ENCODE measurements at regions not wholly inside any gene's neighbourhood (a gene's known extent, or its start where the extent isn't known, plus 50 kb on each side); places are given as distances from the start of the nearest gene placed in this dataset.
"Not testable (repeated sequence)": the region's sequence is repeated elsewhere in the genome, so short reads cannot be mapped to it uniquely, and the experiment has no call there.

DNA sequence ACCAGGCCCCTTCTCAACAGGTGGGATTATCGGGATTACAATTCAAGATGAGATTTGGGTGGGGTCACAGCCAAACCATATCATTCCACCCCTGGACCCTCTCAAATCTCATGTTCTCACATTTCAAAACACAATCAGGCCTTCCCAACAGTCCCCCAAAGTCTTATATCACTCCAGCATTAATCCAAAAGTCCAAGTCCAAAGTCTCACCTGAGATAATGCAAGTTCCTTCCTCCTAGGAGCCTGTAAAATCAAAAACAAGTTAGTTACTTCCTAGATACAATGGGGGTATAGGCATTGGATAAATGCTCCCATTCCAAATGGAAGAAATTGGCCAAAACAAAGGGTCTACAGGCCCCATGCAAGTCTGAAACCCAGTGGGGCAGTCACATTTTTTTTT lies 111.1 kb upstream of the FAM9C start:
- peaks cover 71% of the 10 kb centered on the region for H3K27me3 Mint-ChIP-seq
- not testable (repeated sequence) for H3K4me3 Mint-ChIP-seq

DNA sequence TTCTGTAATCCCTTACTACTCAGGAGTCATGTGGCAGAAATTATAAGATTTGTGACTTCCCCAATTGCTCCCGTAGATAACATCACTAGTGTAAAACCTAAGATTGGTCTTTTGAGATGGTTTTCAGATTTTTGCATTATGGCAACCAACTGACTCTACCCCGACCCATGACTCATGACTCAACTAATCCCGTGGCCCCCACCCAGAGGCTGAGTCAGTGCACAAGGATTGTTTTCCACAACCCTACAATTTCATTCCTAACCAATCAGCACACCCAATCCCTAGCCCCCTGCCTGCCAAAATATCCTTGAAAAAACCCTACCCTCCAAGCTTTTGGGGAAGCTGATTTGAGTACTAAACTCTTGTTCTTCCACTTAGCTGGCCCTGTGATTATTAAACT lies 109.4 kb upstream of the FAM9C start:
- no peak overlapping the region for H3K4me3 Mint-ChIP-seq
- no peak overlapping the region for H3K27ac Mint-ChIP-seq
- peaks cover 56% of the 10 kb centered on the region for H3K27me3 Mint-ChIP-seq
- no peak for DNase-seq
- no peaks in the 10 kb centered on the region for H3K36me3 Mint-ChIP-seq (ENCODE audit: low read depth)
- peaks cover 17% of the 10 kb centered on the region for H3K9me3 Mint-ChIP-seq
- H3K4me1 Mint-ChIP-seq (ENCODE audit: low read depth): peaks cover 15% of the 10 kb centered on the region

More for the DNA sequence above, 111.1 kb upstream of the FAM9C start:
- Mint-ChIP-seq H3K9me3 (peaks cover 17% of the 10 kb centered on the region), H3K4me1 (ENCODE audit: low read depth) (peaks cover 15% of the 10 kb centered on the region)
- DNase-seq; H3K27ac Mint-ChIP-seq; H3K36me3 Mint-ChIP-seq (ENCODE audit: low read depth): not testable (repeated sequence)

- Mint-ChIP-seq H3K9me3 (peaks cover 21% of the 10 kb centered on the region), H3K27ac (no peak overlapping the region), H3K27me3 (peaks cover 56% of the 10 kb centered on the region), H3K36me3 (ENCODE audit: low read depth) (no peaks in the 10 kb centered on the region), H3K4me3 (no peak overlapping the region), H3K4me1 (ENCODE audit: low read depth) (peaks cover 15% of the 10 kb centered on the region)
- no peak for DNase-seq
These were observed 108.2 kb upstream of the FAM9C start for GRCh38 chrX:13152518-13153185.

- Mint-ChIP-seq H3K4me1 (ENCODE audit: low read depth) (peaks cover 15% of the 10 kb centered on the region), H3K9me3 (peaks cover 22% of the 10 kb centered on the region), H3K27me3 (peaks cover 50% of the 10 kb centered on the region), H3K36me3 (ENCODE audit: low read depth) (no peaks in the 10 kb centered on the region), H3K4me3 (peak overlapping the region; percentile 2), H3K27ac (peak overlapping the region; percentile 64)
- no peak for DNase-seq
These were observed 107.6 kb upstream of the FAM9C start for GRCh38 chrX:13151828-13152517.

DNA sequence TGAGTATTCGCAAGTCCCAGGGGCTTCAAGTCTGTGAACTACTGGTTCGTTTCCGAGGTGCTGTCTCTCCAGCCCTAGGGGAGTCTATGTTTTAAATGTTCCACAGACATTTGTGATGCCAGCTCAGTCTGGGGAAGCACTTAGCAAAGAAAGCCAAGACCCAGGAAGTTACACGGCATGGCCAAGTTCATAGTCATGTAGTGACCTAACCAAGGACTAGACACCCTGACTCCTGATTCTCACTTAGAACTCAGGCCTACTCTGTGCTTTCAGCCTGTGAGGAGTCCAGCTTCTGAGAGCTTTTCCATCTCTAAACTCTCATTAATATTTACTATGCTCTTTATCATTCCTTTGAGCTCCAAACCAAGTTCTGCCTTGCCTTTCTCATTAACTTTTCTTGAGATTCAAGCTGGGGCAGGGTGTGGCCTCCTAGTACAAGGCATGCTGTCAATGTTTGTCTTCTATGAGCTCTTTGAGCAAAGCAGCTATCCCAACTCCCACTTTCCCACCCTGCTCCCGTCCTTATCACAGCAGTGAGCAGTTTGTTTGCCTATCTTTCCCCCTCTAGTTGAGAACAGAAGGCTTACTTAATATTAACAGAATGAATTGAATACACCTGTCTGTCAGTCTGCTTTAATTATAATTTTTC lies 105.4 kb upstream of the FAM9C start:
- Mint-ChIP-seq H3K27ac (no peak overlapping the region), H3K27me3 (peaks cover 50% of the 10 kb centered on the region), H3K9me3 (peaks cover 27% of the 10 kb centered on the region)

GRCh38 chrX:13147733-13148132 lies 103.3 kb upstream of the FAM9C start:
- H3K9me3 Mint-ChIP-seq: peaks cover 11% of the 10 kb centered on the region
- H3K4me1 Mint-ChIP-seq (ENCODE audit: low read depth): peaks cover 17% of the 10 kb centered on the region
- no peaks in the 10 kb centered on the region for H3K36me3 Mint-ChIP-seq (ENCODE audit: low read depth)
- no peak for DNase-seq
- H3K27me3 Mint-ChIP-seq: peaks cover 44% of the 10 kb centered on the region
- H3K27ac Mint-ChIP-seq: no peak overlapping the region
- no peak overlapping the region for H3K4me3 Mint-ChIP-seq

More for the DNA sequence above, 105.4 kb upstream of the FAM9C start:
- Mint-ChIP-seq H3K4me1 (ENCODE audit: low read depth) (peaks cover 15% of the 10 kb centered on the region), H3K36me3 (ENCODE audit: low read depth) (no peaks in the 10 kb centered on the region), H3K4me3 (no peak overlapping the region)
- DNase-seq: no peak

GRCh38 chrX:13147147-13147546 lies 102.7 kb upstream of the FAM9C start:
- peaks cover 40% of the 10 kb centered on the region for H3K27me3 Mint-ChIP-seq
- H3K4me1 Mint-ChIP-seq (ENCODE audit: low read depth): peaks cover 16% of the 10 kb centered on the region
- no peak overlapping the region for H3K27ac Mint-ChIP-seq
- H3K9me3 Mint-ChIP-seq: peaks cover 10% of the 10 kb centered on the region
- H3K36me3 Mint-ChIP-seq (ENCODE audit: low read depth): no peaks in the 10 kb centered on the region
- H3K4me3 Mint-ChIP-seq: no peak overlapping the region
- no peak for DNase-seq

GRCh38 chrX:13144927-13145655 lies 100.7 kb upstream of the FAM9C start:
- Mint-ChIP-seq H3K4me3 (no peak overlapping the region), H3K4me1 (ENCODE audit: low read depth) (peaks cover 4% of the 10 kb centered on the region), H3K27ac (no peak overlapping the region), H3K9me3 (peaks cover 10% of the 10 kb centered on the region), H3K36me3 (ENCODE audit: low read depth) (no peaks in the 10 kb centered on the region), H3K27me3 (peaks cover 47% of the 10 kb centered on the region)
- DNase-seq: no peak

DNA sequence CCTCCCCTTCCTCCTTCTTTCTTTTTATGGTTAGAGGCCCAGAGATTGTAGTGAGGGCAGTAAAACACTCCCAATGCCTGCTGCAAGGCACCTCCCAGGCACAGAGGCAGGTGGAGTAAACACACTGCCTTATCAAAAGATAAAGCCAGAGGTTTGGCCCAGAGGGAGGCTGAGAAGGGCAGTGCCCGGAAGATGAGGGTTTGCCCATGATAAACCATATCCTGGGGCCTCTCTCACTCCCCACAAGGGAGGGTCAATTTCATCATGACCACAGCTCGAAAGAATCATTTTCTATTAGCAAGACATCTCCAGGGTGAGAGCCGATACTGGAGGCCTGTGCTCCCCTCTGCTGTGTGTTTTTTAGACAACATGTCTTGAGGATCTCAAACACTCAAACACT lies 98.5 kb upstream of the FAM9C start:
- H3K27ac Mint-ChIP-seq: no peak overlapping the region
- peaks cover 4% of the 10 kb centered on the region for H3K4me1 Mint-ChIP-seq (ENCODE audit: low read depth)
- peaks cover 9% of the 10 kb centered on the region for H3K9me3 Mint-ChIP-seq
- no peak overlapping the region for H3K4me3 Mint-ChIP-seq
- DNase-seq: no peak
- no peaks in the 10 kb centered on the region for H3K36me3 Mint-ChIP-seq (ENCODE audit: low read depth)
- H3K27me3 Mint-ChIP-seq: peaks cover 54% of the 10 kb centered on the region

DNA sequence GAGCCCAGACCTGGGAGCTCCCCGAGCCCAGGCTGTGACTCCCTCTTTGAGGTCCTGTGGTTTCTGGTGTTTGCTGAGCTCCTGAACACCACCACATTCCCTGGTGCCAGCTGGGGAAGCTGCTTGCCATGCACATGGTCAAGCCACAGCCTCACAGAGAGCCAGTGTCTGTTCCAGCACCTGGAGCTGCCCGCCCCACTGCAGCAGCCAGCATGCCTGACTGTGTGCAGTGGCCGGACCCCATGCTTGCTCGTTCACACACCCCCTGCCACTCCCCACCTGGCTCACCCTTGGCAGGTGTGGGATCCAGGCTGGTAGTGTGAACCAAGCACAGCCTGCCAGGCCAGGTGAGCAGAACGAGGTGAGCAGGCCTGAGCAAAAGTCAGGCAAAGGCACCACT lies 95.6 kb upstream of the FAM9C start:
- Mint-ChIP-seq H3K27ac (no peak overlapping the region), H3K9me3 (no peaks in the 10 kb centered on the region), H3K36me3 (ENCODE audit: low read depth) (no peaks in the 10 kb centered on the region), H3K4me1 (ENCODE audit: low read depth) (peaks cover 4% of the 10 kb centered on the region), H3K4me3 (no peak overlapping the region), H3K27me3 (peaks cover 44% of the 10 kb centered on the region)
- no peak for DNase-seq

GRCh38 chrX:13131396-13132137 lies 87.1 kb upstream of the FAM9C start:
- Mint-ChIP-seq H3K27me3 (peaks cover 45% of the 10 kb centered on the region), H3K36me3 (ENCODE audit: low read depth) (no peaks in the 10 kb centered on the region), H3K4me1 (ENCODE audit: low read depth) (peaks cover 25% of the 10 kb centered on the region), H3K4me3 (no peak overlapping the region), H3K27ac (no peak overlapping the region), H3K9me3 (no peaks in the 10 kb centered on the region)
- no peak for DNase-seq

- Mint-ChIP-seq H3K4me1 (ENCODE audit: low read depth) (peaks cover 30% of the 10 kb centered on the region), H3K36me3 (ENCODE audit: low read depth) (no peaks in the 10 kb centered on the region), H3K4me3 (no peak overlapping the region), H3K27ac (no peak overlapping the region), H3K27me3 (peaks cover 51% of the 10 kb centered on the region), H3K9me3 (no peaks in the 10 kb centered on the region)
- no peak for DNase-seq
These were observed 86.4 kb upstream of the FAM9C start for GRCh38 chrX:13130816-13131215.

GRCh38 chrX:13128104-13128503 lies 83.7 kb upstream of the FAM9C start:
- H3K4me3 Mint-ChIP-seq: no peak overlapping the region
- H3K4me1 Mint-ChIP-seq (ENCODE audit: low read depth): peaks cover 51% of the 10 kb centered on the region
- no peak overlapping the region for H3K27ac Mint-ChIP-seq
- no peak for DNase-seq
- no peaks in the 10 kb centered on the region for H3K9me3 Mint-ChIP-seq
- no peaks in the 10 kb centered on the region for H3K36me3 Mint-ChIP-seq (ENCODE audit: low read depth)
- H3K27me3 Mint-ChIP-seq: peaks cover 68% of the 10 kb centered on the region

- Mint-ChIP-seq H3K27me3 (peaks cover 77% of the 10 kb centered on the region), H3K36me3 (ENCODE audit: low read depth) (no peaks in the 10 kb centered on the region), H3K27ac (no peak overlapping the region), H3K4me1 (ENCODE audit: low read depth) (peaks cover 61% of the 10 kb centered on the region), H3K9me3 (no peaks in the 10 kb centered on the region), H3K4me3 (no peak overlapping the region)
- DNase-seq: no peak
These were observed 82.4 kb upstream of the FAM9C start for GRCh38 chrX:13126775-13127174.

Measured in activated T-cell treated with anti-CD3 and anti-CD28 coated beads, Interleukin-2, amount 50 U/mL, for 24 hours (primary cell).